Right lobe of liver (tissue), 6 donors: ENCODE measurements at regions not wholly inside any gene's neighbourhood (a gene's known extent, or its start where the extent isn't known, plus 50 kb on each side); places are given as distances from the start of the nearest gene placed in this dataset.

Experiments
- ATAC-seq, 4 donors: fragments of 200-7000 bp; cut with Tn5 transposase; one replicate each; pipeline ENCODE4 v1.9.1; 2020; ENCODE audit warnings: mild to moderate bottlenecking in 4 of 4, moderate library complexity in 4 of 4
- DNase-seq, 3 donors: peaks; one replicate each; pipeline ENCODE4 v3.0.0-alpha.2; 2020
- H3K27ac ChIP-seq, 3 donors: fragments of 200-600 bp; one replicate each; pipeline ENCODE4 v1.8.0; 2022
- H3K27me3 ChIP-seq, 2 donors: fragments of 200-600 bp; one replicate each; pipeline ENCODE4 v1.8.0; 2022
- H3K36me3 ChIP-seq, 4 donors: fragments of 200-600 bp; sonication (generic) in 1 of 4; one replicate each; pipeline versions ENCODE4 v1.5.1 to v1.8.0; 2017 to 2022; ENCODE audit warnings: control low read depth in 1 of 4
- H3K4me1 ChIP-seq, 4 donors: fragments of 200-600 bp; sonication (generic) in 1 of 4; one replicate each; pipeline versions ENCODE4 v1.5.1 to v1.8.0; 2017 to 2022; ENCODE audit warnings: control low read depth in 1 of 4
- H3K4me3 ChIP-seq, 3 donors: fragments of 200-600 bp; one replicate each; pipeline ENCODE4 v1.8.0; 2022
- H3K9me3 ChIP-seq, 4 donors: fragments of 200-600 bp; sonication (generic) in 1 of 4; one replicate each; pipeline versions ENCODE4 v1.5.1 to v1.8.0; 2017 to 2022; ENCODE audit warnings: control low read depth in 1 of 4
- POLR2A ChIP-seq: fragments of 450-650 bp; IDR thresholded peaks from one replicate; pipeline ENCODE4 v1.6.1; 2017; ENCODE audit warnings: antibody characterized with exemption, mild to moderate bottlenecking
- WGBS: methylation state at CpG from one replicate; pipeline ENCODE4 v1.1.6; 2018; ENCODE audit warnings: low coverage, low lambda C conversion rate; ENCODE audit not compliant: insufficient coverage; ENCODE audit errors: missing lambda C conversion rate; 5-methylcytosine and 5-hydroxymethylcytosine counted together
- intact Hi-C, 2 donors: fragments of 100-400 bp; cut with DNase I; formaldehyde crosslinking; loops; one replicate each; pipeline versions ENCODE4 v1.11.2 to v1.14.1; 2022
- TF ChIP-seq, protein P1 (sequence below), 4 donors: fragments of 200-600 bp in 3 of 4; fragments of 450-650 bp in 1 of 4; IDR thresholded peaks; one replicate each; pipeline versions ENCODE4 v1.5.1 to v1.8.0; 2016 to 2022; ENCODE audit warnings: antibody characterized with exemption in 4 of 4, mild to moderate bottlenecking in 2 of 4
- donor health status: DM: no; HTN: yes; CAD: no.
- donor health status: DM: no; HTN: no; CAD: no.
- donor health status: DM: no; HTN: no; CAD: no.
- donor health status: DM: no; HTN: yes; CAD: no.
- donor health status: DM: no; HTN: yes; CAD: no.

DNA sequence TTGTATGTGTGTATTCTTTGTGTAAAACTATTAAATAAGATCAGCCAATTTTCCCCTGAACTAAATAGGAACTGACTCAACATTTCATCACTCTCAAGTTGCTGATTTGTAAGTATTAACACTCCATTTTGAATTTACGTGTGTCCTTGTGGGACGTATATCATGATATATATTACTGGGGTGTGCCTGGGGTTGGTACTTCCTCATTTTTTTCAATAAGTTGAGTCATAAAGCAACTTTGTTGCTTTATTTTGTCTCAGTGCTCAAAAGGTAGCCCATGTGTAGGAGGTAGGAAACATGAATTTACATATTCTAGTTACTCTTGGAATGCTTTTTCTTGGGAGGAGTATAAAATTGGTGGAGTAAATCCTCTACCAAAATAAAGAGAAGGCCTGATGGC, 193.9 kb upstream of the RAG2 start:
- TF ChIP-seq POLR2A: no peak
- TF ChIP-seq, protein P1, sequence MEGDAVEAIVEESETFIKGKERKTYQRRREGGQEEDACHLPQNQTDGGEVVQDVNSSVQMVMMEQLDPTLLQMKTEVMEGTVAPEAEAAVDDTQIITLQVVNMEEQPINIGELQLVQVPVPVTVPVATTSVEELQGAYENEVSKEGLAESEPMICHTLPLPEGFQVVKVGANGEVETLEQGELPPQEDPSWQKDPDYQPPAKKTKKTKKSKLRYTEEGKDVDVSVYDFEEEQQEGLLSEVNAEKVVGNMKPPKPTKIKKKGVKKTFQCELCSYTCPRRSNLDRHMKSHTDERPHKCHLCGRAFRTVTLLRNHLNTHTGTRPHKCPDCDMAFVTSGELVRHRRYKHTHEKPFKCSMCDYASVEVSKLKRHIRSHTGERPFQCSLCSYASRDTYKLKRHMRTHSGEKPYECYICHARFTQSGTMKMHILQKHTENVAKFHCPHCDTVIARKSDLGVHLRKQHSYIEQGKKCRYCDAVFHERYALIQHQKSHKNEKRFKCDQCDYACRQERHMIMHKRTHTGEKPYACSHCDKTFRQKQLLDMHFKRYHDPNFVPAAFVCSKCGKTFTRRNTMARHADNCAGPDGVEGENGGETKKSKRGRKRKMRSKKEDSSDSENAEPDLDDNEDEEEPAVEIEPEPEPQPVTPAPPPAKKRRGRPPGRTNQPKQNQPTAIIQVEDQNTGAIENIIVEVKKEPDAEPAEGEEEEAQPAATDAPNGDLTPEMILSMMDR (IDR thresholded peaks at IDR 0.05): no peak
- Histone ChIP-seq H3K4me3 (no peak overlapping the region), H3K27ac (no peak overlapping the region), H3K4me1 (no peaks in the 10 kb centered on the region), H3K36me3 (no peaks in the 10 kb centered on the region), H3K27me3 (no peaks in the 10 kb centered on the region), H3K9me3 (no peaks in the 10 kb centered on the region)
- intact Hi-C loops: no loop called here
- no peak for DNase-seq
- ATAC-seq: no peak
- 79% methylated on average over 2 of the region's 2 CpGs for WGBS

DNA sequence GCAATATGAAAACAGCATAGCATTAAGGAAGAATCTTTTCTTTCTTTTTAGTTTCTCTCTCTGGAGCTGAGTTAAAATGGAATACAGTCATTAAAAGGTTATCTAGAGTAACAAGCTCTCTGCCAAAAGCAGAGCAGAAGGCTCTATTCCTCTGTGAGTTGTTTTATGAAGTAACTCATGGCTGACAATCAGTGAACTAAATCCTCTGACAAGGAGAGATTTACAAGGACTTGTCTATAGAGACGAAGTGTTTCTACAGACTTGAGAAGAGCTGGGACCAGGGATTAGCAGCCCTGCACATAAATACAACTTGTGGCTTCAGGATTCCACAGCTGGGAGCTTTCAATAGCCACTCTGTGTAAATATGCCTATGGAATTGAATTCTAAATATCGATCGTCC, 192.5 kb upstream of the RAG2 start:
- no peak for DNase-seq
- H3K4me3 ChIP-seq: no peak overlapping the region
- ATAC-seq: no peak
- 44% methylated on average over 1 of the region's 3 CpGs for WGBS
- TF ChIP-seq, protein P1 (IDR thresholded peaks at IDR 0.05): no peak
- intact Hi-C loops: no loop called here
- no peaks in the 10 kb centered on the region for H3K9me3 ChIP-seq
- no peaks in the 10 kb centered on the region for H3K27me3 ChIP-seq
- no peaks in the 10 kb centered on the region for H3K4me1 ChIP-seq
- no peaks in the 10 kb centered on the region for H3K36me3 ChIP-seq
- H3K27ac ChIP-seq: no peak overlapping the region

DNA sequence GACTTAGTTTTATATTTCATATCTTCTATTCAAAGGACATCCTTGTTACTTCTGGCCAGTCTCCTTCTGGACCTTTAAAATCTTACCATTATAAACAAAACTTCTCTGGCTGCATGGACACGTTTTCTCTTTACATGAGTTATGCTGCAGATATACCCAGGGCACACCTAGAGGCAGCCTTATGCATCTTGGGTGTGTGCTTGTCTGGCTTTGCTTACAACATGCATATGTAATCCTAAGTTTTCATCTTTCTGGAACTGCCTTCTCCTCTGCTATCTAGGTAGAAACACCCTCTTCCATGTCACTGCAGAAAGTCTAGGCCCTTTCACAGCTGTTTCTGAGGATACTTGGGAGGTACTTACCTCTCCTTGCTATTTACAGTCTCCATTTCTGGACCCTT, 185.8 kb upstream of the RAG2 start:
- H3K36me3 ChIP-seq: no peaks in the 10 kb centered on the region
- no peak overlapping the region for H3K27ac ChIP-seq
- no peak for ATAC-seq
- H3K27me3 ChIP-seq: no peaks in the 10 kb centered on the region
- H3K9me3 ChIP-seq: no peaks in the 10 kb centered on the region
- no peak for DNase-seq
- whole genome bisulfite sequencing: 17% methylated on average over 1 of the region's 1 CpG
- no peaks in the 10 kb centered on the region for H3K4me1 ChIP-seq
- TF ChIP-seq, protein P1 (IDR thresholded peaks at IDR 0.05): no peak
- no peak for TF ChIP-seq POLR2A
- no peak overlapping the region for H3K4me3 ChIP-seq
- intact Hi-C loops: no loop called here

DNA sequence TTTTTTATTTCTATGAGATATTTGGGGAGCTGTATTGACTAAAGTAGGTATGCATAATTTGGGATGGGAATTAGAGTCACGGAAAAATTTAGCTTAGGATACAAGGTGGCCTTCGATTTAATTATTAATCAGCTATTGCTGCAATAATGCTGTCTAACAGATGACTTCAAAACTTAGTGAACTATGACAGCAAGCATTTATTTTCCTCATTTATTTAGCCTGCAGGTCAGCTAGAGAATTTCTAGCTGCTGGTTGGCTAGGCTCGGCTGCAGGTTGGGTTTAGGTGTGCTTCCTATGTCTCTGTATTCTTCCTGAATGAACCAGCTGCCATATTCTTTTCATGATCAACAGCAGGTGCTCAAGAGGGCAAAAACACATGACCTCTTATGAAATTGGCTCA, 181.8 kb upstream of the RAG2 start:
- no peak overlapping the region for H3K27ac ChIP-seq
- intact Hi-C loops: no loop called here
- TF ChIP-seq, protein P1 (IDR thresholded peaks at IDR 0.05): no peak
- TF ChIP-seq POLR2A: no peak
- H3K9me3 ChIP-seq: no peaks in the 10 kb centered on the region
- ATAC-seq: peak in 1 of 4 donors; percentile 44
- H3K36me3 ChIP-seq: no peaks in the 10 kb centered on the region
- H3K4me3 ChIP-seq: no peak overlapping the region
- H3K27me3 ChIP-seq: no peaks in the 10 kb centered on the region
- DNase-seq: no peak
- H3K4me1 ChIP-seq: no peaks in the 10 kb centered on the region
- WGBS: 52% methylated on average over 2 of the region's 3 CpGs

DNA sequence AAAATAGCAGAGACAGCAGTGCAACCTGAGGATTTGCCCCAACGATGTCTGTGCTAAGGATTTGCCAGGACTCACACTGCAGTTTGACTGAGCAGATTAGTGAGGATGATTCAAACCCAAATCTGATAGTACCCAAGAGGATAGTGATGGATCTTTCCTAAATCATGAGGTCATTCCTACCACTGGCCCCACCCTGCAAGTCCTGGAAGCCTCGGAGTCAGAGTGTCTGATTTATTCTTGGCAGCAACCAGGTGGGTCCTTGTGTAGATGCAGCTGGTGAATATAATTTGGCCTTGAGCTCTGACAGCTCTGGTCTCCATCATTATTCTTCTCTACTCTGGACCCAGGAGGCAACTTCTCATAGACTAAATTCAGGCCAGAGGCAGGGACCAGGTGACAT, 179.3 kb upstream of the RAG2 start:
- intact Hi-C loops: no loop called here
- no peaks in the 10 kb centered on the region for H3K4me1 ChIP-seq
- H3K36me3 ChIP-seq: no peaks in the 10 kb centered on the region
- ATAC-seq: no peak
- 47% methylated on average over 2 of the region's 2 CpGs for WGBS
- no peak overlapping the region for H3K4me3 ChIP-seq
- no peaks in the 10 kb centered on the region for H3K27me3 ChIP-seq
- no peak for TF ChIP-seq POLR2A
- TF ChIP-seq, protein P1 (IDR thresholded peaks at IDR 0.05): no peak
- DNase-seq: no peak
- H3K9me3 ChIP-seq: no peaks in the 10 kb centered on the region
- H3K27ac ChIP-seq: no peak overlapping the region
